ENCODE measurements at regions not wholly inside any gene's neighbourhood (a gene's known extent, or its start where the extent isn't known, plus 50 kb on each side); places are given as distances from the start of the nearest gene placed in this dataset.

DNA sequence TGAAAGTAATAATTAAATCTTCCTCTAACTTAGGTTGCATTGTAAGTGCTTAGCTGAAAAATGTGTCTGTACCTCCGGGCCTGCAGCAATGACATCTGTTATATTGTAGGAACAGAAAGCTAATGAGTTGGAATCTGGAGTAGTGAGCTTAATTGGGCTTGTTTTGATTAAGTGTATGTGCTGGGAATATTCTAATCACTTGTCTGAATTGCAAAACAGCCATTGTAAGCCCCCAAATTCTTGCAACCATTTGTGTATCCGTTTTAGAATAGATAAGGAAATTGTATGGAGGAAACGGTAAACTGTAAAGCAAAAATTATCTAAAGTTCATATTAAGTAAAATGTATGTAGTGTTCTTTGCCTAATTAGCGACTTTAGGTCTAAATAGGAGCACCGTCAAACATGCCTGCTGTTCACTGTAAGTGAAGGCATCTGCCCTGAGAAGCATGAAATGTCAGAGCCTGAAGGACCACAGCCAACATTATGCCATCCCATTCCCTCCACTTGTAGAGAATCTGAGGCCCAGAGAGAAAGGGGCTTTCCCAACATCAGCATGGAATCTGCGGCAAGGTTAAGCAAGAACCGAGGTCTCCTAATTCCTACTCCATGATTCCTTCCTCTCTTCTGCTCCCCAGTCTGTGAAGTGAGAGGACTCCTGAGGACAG lies 466.4 kb downstream of the TDRD15 start:
- TF ChIP-seq CTCF (IDR thresholded peaks at IDR 0.05; ENCODE audit: low read depth, low read length, poor library complexity, severe bottlenecking) (no peak), EZH2phosphoT487 (IDR thresholded peaks at IDR 0.05; ENCODE audit: borderline replicate concordance, low read length) (no peak)
